ENCODE measurements at regions not wholly inside any gene's neighbourhood (a gene's known extent, or its start where the extent isn't known, plus 50 kb on each side); places are given as distances from the start of the nearest gene placed in this dataset.

GRCh38 chrX:42242004-42242403 lies 318.6 kb upstream of the CASK start:
- Histone ChIP-seq H3K27me3 (ENCODE audit: insufficient read depth, low read length) (no peaks in the 10 kb centered on the region), H3K79me2 (ENCODE audit: insufficient read depth, low read length) (no peaks in the 10 kb centered on the region), H4K20me1 (ENCODE audit: insufficient read depth) (no peaks in the 10 kb centered on the region), H3K9me3 (ENCODE audit: control insufficient read depth in 1 of 2, insufficient read depth in 1 of 2, low read depth in 1 of 2, low read length in 2 of 2) (no peaks in the 10 kb centered on the region), H3K4me3 (replicated peaks in 1 of 2; ENCODE audit: low read depth in 1 of 2, low read length in 2 of 2) (no peak overlapping the region), H3K27ac (ENCODE audit: low read depth, low read length) (no peak overlapping the region), H3K9ac (ENCODE audit: low read length) (no peak overlapping the region), H3K9me2 (ENCODE audit: insufficient read depth) (no peaks in the 10 kb centered on the region), H3K4me2 (ENCODE audit: low read length) (no peak overlapping the region), H2AFZ (ENCODE audit: low read depth, low read length, poor library complexity, severe bottlenecking) (no peak overlapping the region), H3K4me1 (ENCODE audit: control insufficient read depth in 1 of 2, insufficient read depth in 2 of 2, low read length in 2 of 2) (no peaks in the 10 kb centered on the region), H3K36me3 (ENCODE audit: control insufficient read depth in 1 of 2, insufficient read depth in 2 of 2, low read length in 2 of 2) (no peaks in the 10 kb centered on the region)
- no peak for DNase-seq (ENCODE audit: low read depth, low spot score)
- POLR2A ChIA-PET: no interaction called here
- ATAC-seq: no peak
- TF ChIP-seq SP1 (IDR thresholded peaks at IDR 0.05; ENCODE audit: low read depth): no peak
- no peak for TF ChIP-seq SRF (IDR thresholded peaks at IDR 0.05; ENCODE audit: low read depth)
- TF ChIP-seq, protein P1, sequence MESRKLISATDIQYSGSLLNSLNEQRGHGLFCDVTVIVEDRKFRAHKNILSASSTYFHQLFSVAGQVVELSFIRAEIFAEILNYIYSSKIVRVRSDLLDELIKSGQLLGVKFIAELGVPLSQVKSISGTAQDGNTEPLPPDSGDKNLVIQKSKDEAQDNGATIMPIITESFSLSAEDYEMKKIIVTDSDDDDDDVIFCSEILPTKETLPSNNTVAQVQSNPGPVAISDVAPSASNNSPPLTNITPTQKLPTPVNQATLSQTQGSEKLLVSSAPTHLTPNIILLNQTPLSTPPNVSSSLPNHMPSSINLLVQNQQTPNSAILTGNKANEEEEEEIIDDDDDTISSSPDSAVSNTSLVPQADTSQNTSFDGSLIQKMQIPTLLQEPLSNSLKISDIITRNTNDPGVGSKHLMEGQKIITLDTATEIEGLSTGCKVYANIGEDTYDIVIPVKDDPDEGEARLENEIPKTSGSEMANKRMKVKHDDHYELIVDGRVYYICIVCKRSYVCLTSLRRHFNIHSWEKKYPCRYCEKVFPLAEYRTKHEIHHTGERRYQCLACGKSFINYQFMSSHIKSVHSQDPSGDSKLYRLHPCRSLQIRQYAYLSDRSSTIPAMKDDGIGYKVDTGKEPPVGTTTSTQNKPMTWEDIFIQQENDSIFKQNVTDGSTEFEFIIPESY (IDR thresholded peaks at IDR 0.05; ENCODE audit: extremely low read depth, insufficient replicate concordance, low read length): no peak
- no peak for TF ChIP-seq ZNF274 (IDR thresholded peaks at IDR 0.05; ENCODE audit: low read depth, low read length)
- TF ChIP-seq JUND (IDR thresholded peaks at IDR 0.05): no peak
- TF ChIP-seq, protein P2, sequence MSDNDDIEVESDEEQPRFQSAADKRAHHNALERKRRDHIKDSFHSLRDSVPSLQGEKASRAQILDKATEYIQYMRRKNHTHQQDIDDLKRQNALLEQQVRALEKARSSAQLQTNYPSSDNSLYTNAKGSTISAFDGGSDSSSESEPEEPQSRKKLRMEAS (IDR thresholded peaks at IDR 0.05): no peak
- no peak for TF ChIP-seq RAD21 (IDR thresholded peaks at IDR 0.05; ENCODE audit: low read depth)
- no peak for TF ChIP-seq POLR2A (IDR thresholded peaks at IDR 0.05; ENCODE audit: borderline replicate concordance, extremely low read depth, insufficient read depth, insufficient read length)
- no peak for TF ChIP-seq EZH2 (IDR thresholded peaks at IDR 0.05)
- no peak for TF ChIP-seq ELF1 (IDR thresholded peaks at IDR 0.05; ENCODE audit: borderline replicate concordance, low read depth)
- no peak for TF ChIP-seq CEBPB (IDR thresholded peaks at IDR 0.05; ENCODE audit: low read depth)
- no peak for TF ChIP-seq SIN3A (IDR thresholded peaks at IDR 0.05; ENCODE audit: low read depth)
- no peak for TF ChIP-seq ZFX (IDR thresholded peaks at IDR 0.05)
- no peak for TF ChIP-seq CBX3 (IDR thresholded peaks at IDR 0.05; ENCODE audit: low read depth)
- TF ChIP-seq ATF3 (IDR thresholded peaks at IDR 0.05): no peak
- no peak for TF ChIP-seq EZH2phosphoT487 (IDR thresholded peaks at IDR 0.05; ENCODE audit: borderline replicate concordance)
- no peak for TF ChIP-seq POLR2AphosphoS5 (IDR thresholded peaks at IDR 0.05; ENCODE audit: low read depth, low read length)
- no peak for TF ChIP-seq TCF7L2 (IDR thresholded peaks at IDR 0.05; ENCODE audit: borderline replicate concordance, extremely low read depth, insufficient read depth, insufficient read length)
- no peak for TF ChIP-seq YY1 (IDR thresholded peaks at IDR 0.05; ENCODE audit: extremely low read depth, insufficient replicate concordance, low read depth, low read length)
- intact Hi-C loops (cut with micrococcal nuclease): no loop called here
- RAD21 ChIA-PET (ENCODE audit: low non-redundant PET in 1 of 2, low total read pairs in 2 of 2, uncharacterized antibody in 2 of 2, unreplicated experiment in 2 of 2): no interaction called here
- BruUV-seq (replicated peaks): no TSS peak
- CTCF ChIA-PET: no interaction called here

Data from HCT116 (cell line).